Activated naive CD4-positive, alpha-beta T cell treated with anti-CD3 and anti-CD28 coated beads, Interleukin-2, amount 50 U/mL, for 72 hours (primary cell): ENCODE measurements at regions not wholly inside any gene's neighbourhood (a gene's known extent, or its start where the extent isn't known, plus 50 kb on each side); places are given as distances from the start of the nearest gene placed in this dataset.
A peak's percentile ranks its signal among the peaks of the same experiment; 100 is the strongest.
"Not testable (repeated sequence)": the region's sequence is repeated elsewhere in the genome, so short reads cannot be mapped to it uniquely, and the experiment has no call there.

Experiments
- ATAC-seq, 2 donors: fragments of 150-1000 bp; cut with Tn5 transposase; 2 replicates each; pipeline ENCODE4 v1.10.0; 2021; ENCODE audit warnings: mild to moderate bottlenecking in 2 of 2, moderate library complexity in 2 of 2
- DNase-seq, 2 donors: peaks; one replicate each; pipeline ENCODE4 v3.0.0; 2021 to 2022; ENCODE audit warnings: low spot score in 2 of 2
- H3K27ac Mint-ChIP-seq, 2 donors: one replicate each; pipeline ENCODE4 v1.8.0; 2022; ENCODE audit warnings: mild to moderate bottlenecking in 2 of 2, mixed read lengths in 2 of 2
- H3K36me3 Mint-ChIP-seq, 2 donors: one replicate each; pipeline ENCODE4 v1.8.0; 2022; ENCODE audit warnings: mixed read lengths in 2 of 2
- H3K9me3 Mint-ChIP-seq, 2 donors: one replicate each; pipeline ENCODE4 v1.8.0; 2022; ENCODE audit warnings: mixed read lengths in 2 of 2

DNA sequence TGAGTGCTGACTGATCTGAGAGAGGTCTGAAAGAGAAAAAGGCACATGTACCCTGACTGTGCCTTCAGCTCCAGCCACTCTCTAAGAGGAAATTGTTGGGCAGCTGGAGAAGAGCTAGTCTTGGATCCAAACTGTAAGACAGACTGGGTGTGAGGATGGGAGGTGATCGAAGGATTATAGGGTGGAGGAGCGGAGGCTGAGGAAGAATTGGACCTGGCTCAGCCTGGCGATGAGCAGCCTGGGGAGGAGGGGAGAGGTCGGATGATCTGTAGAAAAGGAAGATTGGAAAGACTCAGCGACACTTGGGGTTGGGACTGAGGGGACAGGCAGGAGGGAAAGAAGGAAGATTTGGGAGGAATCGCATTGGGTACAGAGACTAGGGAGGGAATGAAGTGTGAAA is 98.6 kb upstream of the SLC25A48 start:
- Mint-ChIP-seq H3K36me3 (no peaks in the 10 kb centered on the region), H3K9me3 (no peaks in the 10 kb centered on the region), H3K27ac (peak overlapping the region in 1 of 2 donors; percentile 52)
- ATAC-seq: no peak
- no peak for DNase-seq

DNA sequence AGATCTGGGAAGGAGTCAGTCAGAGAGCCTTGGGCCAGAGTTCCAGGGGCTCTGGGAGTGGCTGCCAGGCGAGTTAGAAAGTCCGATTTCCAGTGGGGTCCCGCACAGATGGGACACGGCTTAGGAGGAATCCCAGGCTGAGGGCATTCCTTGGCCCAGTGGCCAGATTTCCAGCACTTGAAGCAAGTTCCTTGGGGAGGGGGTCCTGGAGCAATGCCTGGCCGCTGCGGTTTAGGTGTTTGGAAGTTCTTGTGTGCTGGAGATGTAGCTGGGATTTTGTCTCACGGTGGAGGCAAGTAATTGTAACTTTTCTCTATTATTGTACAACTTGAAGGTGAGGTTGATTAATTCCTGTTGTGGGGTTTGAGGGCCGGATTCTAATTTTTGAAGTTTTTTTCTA is 99.5 kb upstream of the SLC25A48 start:
- not testable (repeated sequence) for ATAC-seq, H3K36me3 Mint-ChIP-seq, H3K27ac Mint-ChIP-seq, DNase-seq, H3K9me3 Mint-ChIP-seq

DNA sequence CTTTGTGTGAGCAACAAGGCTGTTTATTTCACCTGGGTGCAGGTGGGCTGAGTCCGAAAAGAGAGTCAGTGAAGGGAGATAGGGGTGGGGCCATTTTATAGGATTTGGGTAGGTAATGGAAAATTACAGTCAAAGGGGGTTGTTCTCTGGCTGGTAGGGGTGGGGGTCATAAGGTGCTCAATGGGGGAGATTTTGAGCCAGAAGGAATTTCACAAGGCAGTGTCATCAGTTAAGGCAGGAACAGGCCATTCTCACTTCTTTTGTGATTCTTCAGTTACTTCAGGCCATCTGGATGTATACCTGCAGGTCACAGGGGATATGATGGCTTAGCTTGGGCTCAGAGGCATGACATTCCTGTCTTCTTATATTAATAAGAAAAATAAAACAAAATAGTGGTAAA is 103.4 kb upstream of the SLC25A48 start:
- not testable (repeated sequence) for ATAC-seq, H3K27ac Mint-ChIP-seq, H3K9me3 Mint-ChIP-seq, H3K36me3 Mint-ChIP-seq, DNase-seq

DNA sequence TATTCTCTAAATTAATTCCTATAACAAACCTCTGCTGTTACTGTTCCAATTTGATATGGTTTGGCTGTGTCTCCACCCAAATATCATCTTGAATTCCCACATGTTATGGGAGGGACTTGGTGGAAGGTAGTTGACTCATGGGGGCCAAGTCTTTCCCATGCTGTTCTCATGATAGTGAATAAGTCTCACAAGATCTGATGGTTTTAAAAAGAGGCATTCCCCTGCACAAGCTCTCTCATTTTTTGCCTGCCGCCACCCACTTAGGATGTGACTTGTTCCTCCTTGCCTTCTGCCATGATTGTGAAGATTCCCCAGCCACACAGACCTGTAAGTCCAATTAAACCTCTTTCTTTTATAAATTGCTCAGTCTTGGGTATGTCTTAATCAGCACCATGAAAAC is 104.3 kb upstream of the SLC25A48 start:
- DNase-seq, H3K36me3 Mint-ChIP-seq, H3K27ac Mint-ChIP-seq, H3K9me3 Mint-ChIP-seq, ATAC-seq: not testable (repeated sequence)

GRCh38 chr5:135729321-135729786 is 105.1 kb upstream of the SLC25A48 start:
- DNase-seq (no peak), ATAC-seq (no peak)
- Mint-ChIP-seq H3K27ac (no peak overlapping the region), H3K9me3 (no peaks in the 10 kb centered on the region), H3K36me3 (no peaks in the 10 kb centered on the region)

GRCh38 chr5:135724617-135725016 is 109.8 kb upstream of the SLC25A48 start:
- Mint-ChIP-seq H3K27ac (no peak overlapping the region), H3K9me3 (no peaks in the 10 kb centered on the region), H3K36me3 (no peaks in the 10 kb centered on the region)
- DNase-seq (no peak), ATAC-seq (no peak)

GRCh38 chr5:135723491-135723890 is 111.0 kb upstream of the SLC25A48 start:
- H3K9me3 Mint-ChIP-seq: no peaks in the 10 kb centered on the region
- no peak overlapping the region for H3K27ac Mint-ChIP-seq
- ATAC-seq (no peak), DNase-seq (no peak)
- no peaks in the 10 kb centered on the region for H3K36me3 Mint-ChIP-seq

- ATAC-seq (no peak), DNase-seq (no peak)
- Mint-ChIP-seq H3K36me3 (no peaks in the 10 kb centered on the region), H3K27ac (no peak overlapping the region), H3K9me3 (no peaks in the 10 kb centered on the region)
Observed at GRCh38 chr5:135721548-135722090, 112.8 kb upstream of the SLC25A48 start.

GRCh38 chr5:135720191-135720590 is 114.3 kb upstream of the SLC25A48 start:
- Mint-ChIP-seq H3K9me3 (no peaks in the 10 kb centered on the region), H3K36me3 (no peaks in the 10 kb centered on the region), H3K27ac (no peak overlapping the region)
- DNase-seq (no peak), ATAC-seq (no peak)

DNA sequence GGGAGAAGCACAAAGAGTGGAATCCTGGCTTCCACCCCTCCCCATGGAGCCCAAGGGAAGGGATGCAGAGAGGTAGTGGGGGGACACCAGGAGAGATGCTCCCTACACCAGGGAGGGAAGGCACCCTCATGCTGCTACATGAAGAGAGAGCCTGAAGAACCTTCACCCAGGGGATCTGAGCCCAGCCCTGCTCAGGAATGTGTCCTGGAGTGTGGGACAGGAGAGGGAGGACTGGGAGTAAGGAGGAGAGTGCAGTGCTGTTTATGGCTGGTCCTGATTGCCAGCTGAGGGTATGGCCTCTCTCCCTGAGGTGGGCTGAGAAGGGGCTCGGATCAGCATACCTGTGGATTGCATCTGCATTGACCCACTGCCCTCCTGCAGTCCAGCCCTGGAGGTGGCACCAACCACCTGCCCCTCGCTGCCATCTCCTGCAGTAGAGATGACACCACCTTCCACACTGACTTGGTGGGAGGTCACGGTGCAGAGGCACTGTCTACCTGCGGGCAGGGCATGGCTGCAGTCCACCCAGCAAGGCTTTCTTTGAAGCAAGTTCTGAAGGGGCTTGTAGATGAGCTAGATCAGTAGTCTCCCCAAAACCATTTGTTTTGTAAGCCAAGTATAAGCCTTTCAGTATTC is 114.9 kb upstream of the SLC25A48 start:
- Mint-ChIP-seq H3K27ac (no peak overlapping the region), H3K9me3 (no peaks in the 10 kb centered on the region), H3K36me3 (no peaks in the 10 kb centered on the region)
- DNase-seq: no peak
- no peak for ATAC-seq

GRCh38 chr5:135718651-135719050 is 115.8 kb upstream of the SLC25A48 start:
- Mint-ChIP-seq H3K36me3 (no peaks in the 10 kb centered on the region), H3K27ac (no peak overlapping the region), H3K9me3 (no peaks in the 10 kb centered on the region)
- ATAC-seq: no peak
- DNase-seq: no peak

DNA sequence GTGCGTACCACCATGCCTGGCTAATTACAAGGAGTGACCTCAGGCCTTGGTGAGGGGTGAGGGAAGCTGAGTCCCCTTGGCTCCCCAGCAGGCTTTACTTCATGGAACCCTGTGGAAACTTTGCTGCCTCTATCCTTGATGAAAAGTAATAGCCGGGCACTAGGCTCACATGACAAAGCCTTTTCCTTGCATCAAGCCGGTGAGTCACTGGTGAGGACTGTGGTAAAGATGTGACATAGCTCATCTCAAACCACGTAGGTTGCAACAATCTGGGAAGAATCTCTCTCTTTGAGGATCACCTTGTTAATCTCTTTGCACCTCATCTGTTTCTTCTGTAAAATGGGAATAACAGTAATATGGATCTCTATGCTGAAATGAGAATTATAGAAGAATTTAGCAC is 116.3 kb upstream of the SLC25A48 start:
- no peak for ATAC-seq
- Mint-ChIP-seq H3K9me3 (no peaks in the 10 kb centered on the region), H3K27ac (no peak overlapping the region), H3K36me3 (no peaks in the 10 kb centered on the region)
- DNase-seq: no peak

DNA sequence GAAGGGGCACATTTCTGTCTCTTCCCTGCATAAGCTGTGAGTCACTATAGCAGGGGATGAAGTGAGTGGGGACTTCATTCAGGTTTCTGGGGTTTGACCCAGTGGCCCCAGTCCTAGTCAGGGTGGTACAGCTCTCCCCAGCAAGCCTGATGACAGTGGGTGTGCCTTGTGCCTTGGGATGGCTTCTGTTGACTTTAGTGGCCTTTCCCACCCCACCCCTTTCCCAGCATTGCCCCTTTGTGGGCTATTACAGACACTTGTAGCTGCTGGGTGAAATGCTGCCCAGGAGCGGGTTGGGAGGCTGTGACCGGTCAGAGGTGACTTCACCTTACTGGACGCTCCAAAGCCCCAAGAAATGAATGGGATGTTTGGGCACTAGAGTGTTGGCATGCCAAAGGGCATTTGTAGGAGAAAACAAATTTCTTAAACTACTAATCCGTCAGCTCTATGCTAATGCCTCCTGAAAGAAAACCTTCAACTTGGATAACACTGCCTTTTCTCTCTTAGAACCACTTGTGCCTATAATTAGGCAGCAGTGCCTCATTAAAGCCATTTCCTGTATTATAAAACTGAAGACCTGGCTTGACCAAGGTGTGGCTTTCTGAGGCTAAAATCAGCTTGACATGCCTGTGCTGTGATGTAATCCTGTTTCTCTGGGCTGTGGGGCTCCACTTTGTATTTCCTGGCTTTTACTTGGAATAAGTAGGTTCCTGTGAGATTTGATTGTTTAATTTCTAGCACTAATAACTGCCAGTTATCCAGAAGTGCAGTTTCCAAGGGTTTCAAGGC is 119.0 kb upstream of the SLC25A48 start:
- no peak for ATAC-seq
- Mint-ChIP-seq H3K36me3 (no peaks in the 10 kb centered on the region), H3K27ac (no peak overlapping the region), H3K9me3 (no peaks in the 10 kb centered on the region)
- no peak for DNase-seq

DNA sequence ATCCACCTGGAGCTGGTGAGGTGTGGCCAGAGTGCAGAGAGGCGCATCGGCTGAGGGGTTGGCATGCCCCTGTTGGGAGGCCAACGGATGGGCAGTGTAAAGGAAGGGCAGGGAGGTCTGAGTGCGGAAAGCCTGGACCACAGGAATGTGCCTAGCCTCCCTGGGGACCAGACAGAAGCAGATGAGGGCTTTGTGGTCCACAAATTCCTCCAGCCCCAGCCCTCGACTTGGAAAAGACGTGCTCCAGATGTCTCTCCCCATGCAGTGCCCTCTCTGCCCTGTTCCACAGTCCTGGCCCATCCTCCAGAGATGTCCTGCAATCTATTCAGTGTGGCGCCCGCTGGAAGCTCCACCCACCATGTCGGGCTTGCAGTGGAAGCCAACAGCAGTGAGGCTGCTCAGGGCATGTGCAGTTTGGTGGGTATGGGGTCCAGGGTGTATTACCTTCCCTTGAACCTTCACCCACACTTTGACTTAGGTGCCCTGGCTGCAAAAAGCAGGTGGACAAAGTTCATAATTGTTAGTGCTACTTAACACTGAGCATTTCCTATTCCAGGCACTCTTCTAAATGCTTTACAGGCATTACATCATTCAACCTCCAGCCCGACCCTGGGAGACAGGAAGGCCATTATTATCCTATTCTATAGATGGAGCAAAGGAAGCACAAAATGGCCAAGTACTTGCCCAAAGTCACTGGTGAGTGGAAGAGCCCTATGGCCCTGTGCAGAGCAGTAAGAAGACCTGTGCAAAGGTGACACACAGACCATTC is 120.2 kb upstream of the SLC25A48 start:
- Mint-ChIP-seq H3K36me3 (no peaks in the 10 kb centered on the region), H3K9me3 (no peaks in the 10 kb centered on the region), H3K27ac (peak overlapping the region in 1 of 2 donors; percentile 6)
- ATAC-seq: no peak
- no peak for DNase-seq

GRCh38 chr5:135713161-135713915 is 121.1 kb upstream of the SLC25A48 start:
- no peaks in the 10 kb centered on the region for H3K9me3 Mint-ChIP-seq

DNA sequence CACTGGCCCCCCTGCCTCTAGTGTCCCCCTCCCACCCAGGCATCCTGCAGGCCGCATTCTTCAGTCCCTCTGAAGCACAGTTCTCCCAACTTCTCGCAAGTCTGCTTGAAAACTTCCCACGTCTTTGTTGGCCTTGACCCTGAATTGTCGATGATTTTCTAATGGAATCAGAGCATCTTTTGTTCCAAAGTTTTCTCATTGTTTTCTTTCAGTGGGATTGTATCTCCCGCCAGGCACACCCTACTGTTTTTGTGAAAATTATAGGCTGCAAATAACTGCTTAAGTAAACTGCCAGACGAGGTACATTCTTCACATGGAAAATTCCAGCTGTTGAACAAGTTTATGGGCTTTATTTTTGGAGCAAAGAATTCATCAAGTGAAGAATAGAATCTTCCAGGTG is 122.6 kb upstream of the SLC25A48 start:
- ATAC-seq: no peak
- no peaks in the 10 kb centered on the region for H3K36me3 Mint-ChIP-seq
- DNase-seq: no peak
- no peak overlapping the region for H3K27ac Mint-ChIP-seq
- H3K9me3 Mint-ChIP-seq: no peaks in the 10 kb centered on the region

More at GRCh38 chr5:135713161-135713915, 121.1 kb upstream of the SLC25A48 start:
- DNase-seq (no peak), ATAC-seq (no peak)
- H3K27ac Mint-ChIP-seq: no peak overlapping the region
- no peaks in the 10 kb centered on the region for H3K36me3 Mint-ChIP-seq
